HS-27A (cell line): ENCODE measurements at regions not wholly inside any gene's neighbourhood (a gene's known extent, or its start where the extent isn't known, plus 50 kb on each side); places are given as distances from the start of the nearest gene placed in this dataset.

ENCODE experiments used
- DNase-seq: peaks from one replicate; pipeline ENCODE4 v3.0.0-alpha.2; 2012; ENCODE audit warnings: low read depth, missing footprints

DNA sequence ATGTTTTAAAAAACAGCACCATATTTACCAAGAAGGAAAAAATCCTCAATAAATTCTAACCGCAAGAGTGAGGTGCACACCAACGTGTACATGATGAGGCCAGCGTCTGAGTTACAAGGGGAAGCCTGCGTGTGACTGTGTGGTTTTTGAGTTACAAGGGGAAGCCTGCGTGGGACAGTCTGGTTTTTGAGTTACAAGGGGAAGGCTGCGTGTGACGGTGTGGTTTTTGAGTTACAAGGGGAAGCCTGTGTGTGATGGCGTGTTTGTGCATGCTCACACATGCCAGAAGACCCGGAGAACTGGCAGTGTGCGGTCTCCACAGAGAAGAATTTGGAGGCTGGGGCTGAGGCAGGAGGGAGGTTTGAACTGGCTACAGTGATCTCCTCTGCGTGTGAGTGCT lies 1376.4 kb downstream of the TBC1D22A start:
- DNase-seq = no peak

DNA sequence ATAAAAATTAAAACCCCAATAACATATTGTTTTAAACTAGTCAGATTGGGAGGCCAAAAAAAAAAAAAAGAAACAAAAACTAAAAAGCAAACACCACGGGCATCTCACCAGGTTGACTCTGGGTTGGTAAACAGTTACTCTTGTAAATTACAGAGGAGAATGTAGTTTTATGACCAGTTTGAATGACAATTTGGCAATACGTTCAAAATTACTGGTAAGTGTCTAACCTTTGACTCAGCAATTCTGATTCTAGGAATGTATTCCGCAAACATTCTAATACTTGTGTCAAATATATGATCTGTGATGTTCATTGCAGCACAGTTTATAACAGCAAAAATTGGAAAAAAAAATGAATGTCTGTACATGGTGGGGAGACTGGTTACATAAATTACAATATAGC lies 1376.0 kb downstream of the TBC1D22A start:
- DNase-seq = no peak

DNA sequence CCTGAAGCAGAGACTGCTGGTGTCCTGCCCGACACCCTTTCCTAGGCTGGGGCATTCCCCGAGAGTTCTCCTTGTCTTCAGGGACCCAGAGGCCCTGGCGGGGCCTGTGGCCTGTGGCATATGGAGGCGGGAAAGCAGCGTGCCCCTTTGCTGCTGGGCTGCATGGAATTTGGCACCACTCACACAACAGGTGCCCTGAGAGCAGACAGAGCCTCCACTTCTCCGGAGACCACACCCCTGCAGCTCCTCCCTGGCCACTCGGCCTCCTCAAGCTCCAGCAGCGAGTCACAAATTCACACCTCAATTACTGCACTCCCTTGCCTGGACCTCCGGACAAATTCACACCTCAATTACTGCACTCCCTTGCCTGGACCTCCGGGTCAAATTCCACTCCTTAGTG lies 1375.2 kb downstream of the TBC1D22A start:
- DNase-seq = no peak

DNA sequence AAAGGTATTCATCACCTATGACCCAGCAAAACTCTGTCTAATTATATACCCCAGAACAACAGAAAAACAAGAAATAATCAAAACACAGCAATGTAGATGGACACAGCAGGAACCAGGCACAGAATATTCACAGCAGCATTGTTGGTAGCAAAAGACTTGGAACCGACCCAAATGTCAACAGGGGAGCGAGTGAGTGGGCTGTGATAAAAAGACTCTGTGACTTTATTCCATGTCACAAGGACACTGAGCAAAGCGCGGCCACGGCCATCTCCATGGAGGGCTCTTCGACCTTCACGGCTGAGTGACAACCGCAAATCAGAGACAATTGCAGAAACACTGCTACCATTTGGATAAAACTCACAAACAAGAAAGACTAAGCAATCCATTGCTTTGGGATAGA lies 1373.1 kb downstream of the TBC1D22A start:
- no peak for DNase-seq

DNA sequence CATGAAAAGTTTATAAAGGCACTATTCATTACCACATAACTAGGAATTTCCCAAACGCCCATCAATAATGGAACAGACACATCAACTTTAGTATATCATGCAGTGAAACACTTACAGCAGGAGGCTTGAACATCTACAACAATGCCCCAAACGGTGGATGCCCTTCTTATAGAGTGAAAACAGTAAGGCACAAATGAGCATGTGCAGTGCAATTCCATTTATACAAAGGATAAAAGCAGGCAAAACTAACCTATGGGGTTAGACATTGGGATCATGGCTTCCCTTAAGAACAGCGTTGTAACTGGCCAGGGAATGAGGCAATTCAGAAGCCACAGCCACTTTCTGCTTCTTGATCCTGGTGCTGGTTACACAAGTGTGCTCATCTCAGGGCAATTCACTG lies 1363.0 kb downstream of the TBC1D22A start:
- DNase-seq = no peak

DNA sequence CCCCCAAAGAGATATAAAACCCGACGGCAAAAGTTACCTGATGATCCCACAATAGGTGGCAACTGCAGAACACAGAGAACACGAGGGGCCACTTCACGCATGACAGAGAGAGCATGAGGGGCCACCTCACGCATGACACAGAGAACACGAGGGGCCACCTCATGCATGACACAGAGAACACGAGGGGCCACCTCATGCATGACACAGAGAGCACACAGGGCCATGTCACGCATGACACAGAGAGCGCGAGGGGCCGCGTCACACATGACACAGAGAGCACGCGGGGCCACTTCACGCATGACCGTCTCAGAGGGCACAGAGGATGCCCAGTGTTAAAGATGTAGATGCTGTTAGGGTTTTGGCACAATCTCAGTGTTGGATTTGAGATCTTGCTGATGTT lies 1359.5 kb downstream of the TBC1D22A start:
- DNase-seq = no peak

DNA sequence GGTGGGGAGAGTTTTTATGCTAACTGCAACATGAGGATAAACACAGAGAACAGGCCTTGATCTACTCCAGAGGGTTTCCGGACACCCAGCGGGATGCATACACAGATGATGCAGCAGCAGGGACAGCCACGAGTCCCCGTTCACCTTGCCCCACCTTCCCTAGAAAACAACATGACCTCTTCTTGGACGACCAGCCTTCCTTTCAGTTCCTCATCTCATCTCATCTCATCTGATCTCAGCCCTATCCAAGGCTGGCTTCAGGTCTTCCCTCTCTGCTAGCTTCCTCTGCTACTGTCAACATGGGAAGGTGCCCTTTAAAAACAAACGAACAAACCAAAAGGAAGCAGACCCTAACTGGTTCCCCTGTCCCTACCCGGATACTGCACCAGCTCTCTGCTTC lies 1356.2 kb downstream of the TBC1D22A start:
- no peak for DNase-seq

DNA sequence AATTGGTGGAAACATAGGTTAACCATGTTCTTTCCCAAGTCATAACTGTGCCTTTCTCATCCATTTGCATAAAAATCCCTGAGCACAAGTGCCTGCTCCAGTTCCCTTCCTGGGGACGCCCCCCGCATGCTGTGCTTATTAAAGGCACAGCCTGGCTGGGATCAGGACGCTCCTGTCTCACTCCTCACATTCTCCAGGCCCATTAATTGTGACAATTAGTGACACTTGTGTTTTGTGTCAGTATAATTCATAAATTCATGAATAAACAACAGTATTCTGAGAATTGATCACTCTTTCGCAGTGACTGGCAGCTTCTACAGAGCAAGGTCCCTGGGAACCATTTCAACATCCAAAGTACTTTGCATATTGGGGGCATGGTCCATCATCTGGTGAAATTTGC lies 1354.4 kb downstream of the TBC1D22A start:
- no peak for DNase-seq

DNA sequence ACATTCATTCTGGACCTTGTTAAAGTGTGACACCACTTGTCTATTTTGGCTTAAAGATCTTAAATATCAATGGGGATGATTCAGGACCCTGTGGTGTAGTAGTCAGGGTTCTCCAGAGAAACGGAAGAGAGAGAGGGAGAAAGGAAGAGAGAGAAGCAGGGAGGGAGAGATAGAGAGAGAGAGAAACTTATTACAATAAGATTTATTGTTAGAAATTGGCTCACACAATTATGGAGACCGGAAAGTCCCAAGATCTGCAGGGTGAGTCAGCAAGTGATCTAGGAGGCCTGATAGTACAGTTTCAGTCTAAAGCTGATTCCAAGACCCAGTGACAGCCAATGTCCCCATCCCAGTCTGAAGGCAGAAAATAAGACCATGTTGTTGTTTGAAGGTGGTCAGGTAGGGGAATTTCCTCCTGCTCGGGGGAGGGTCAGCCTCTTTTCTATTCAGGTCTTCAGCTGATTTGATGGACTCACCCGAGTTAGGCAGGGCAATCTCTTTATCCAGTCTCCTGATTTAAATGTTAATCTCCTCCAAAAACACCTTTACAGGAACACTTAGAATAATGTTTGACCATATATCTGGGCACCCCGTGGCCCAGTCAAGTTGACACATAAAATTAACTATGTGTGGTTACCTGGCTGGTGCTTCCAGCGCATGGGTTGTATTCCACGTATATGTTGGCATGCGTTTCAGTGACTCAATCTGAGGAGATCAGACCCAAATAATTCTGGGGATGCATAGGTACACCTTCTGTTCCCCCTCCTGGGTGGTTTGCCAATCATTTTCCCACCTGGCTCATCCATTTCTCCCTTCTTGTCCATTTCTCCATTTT lies 1350.5 kb downstream of the TBC1D22A start:
- no peak for DNase-seq

DNA sequence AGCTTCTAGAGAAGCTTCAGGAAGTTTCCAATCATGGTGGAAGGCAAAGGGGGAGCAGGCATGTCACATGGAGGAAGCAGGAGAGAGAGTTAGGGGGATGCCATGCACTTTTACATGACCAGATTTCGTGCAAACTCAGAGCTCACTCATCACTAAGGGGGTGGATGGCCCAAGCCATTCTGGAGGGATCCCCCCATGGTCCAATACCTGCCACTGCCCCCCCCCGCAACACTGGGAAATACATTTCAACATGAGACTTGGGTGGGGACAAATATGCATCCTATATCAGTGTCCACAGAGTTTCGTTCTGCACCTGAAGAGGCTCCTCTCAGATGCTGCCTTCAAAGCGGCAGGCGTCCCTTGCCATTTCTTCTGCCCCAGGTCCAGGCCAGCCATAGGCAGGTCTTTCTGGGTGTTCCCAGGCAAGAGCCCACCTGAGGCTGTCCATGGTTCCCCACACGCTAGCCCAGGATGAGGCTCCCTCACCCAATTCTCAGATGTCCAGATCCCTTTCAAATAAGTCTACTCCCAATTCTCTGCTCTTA lies 1344.3 kb downstream of the TBC1D22A start:
- no peak for DNase-seq

DNA sequence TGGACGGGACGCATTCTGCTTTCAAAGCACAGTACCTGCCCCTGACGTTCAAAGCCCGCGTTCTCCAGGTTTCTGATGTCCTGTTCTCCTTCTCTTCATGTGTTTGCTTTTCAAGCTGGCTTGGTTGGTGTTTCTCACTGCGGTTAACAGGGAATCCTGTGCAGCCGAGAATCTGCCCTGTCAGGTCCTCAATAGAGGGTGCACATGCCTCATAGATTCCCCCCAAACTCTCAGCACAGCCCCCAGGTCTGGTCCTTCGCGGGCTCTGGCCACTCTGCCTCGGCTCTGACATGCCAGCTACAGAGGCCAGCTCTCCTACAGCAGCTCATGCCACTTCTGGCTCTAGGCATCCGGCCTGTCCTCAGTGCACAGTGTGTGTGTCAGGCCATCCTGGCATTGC lies 1343.8 kb downstream of the TBC1D22A start:
- no peak for DNase-seq

DNA sequence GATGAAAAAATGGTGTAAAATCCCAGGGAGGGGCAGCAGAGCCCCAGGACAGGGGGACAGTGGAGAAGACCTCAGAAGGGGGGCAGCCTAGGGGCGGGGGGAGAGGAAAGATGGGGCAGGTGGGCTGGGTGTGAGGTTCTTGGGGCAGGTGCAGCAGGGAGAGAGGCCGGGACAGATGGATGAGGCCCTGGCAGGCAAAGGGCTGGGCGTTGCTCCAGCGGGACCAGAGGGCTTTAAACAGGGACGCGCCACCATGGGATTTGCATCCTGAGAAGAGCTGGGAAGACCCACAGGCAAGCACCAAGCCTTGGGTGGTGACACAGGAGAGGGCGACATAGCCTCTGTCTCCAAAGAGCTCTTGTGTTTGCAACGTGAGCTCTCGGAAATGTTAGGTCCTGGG lies 1342.8 kb downstream of the TBC1D22A start:
- DNase-seq = no peak

DNA sequence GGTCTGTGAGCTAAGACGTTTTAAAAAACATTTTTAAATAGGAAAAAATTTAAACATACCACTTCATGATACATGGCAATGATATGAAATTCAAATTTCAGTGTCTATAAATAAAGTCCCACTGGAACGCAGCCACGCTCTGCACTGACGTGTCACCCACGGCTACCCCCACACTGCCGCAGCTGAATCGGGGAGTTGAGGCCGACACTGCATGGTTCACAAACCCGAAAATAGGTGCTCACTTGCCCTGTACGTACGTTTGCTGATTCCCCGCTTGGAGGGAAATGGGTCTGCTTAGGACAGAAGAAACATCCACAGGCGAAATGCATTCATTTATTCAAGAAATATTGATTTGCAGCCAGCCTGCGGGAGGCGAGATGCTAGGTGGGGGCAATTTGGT lies 1342.3 kb downstream of the TBC1D22A start:
- DNase-seq = no peak

DNA sequence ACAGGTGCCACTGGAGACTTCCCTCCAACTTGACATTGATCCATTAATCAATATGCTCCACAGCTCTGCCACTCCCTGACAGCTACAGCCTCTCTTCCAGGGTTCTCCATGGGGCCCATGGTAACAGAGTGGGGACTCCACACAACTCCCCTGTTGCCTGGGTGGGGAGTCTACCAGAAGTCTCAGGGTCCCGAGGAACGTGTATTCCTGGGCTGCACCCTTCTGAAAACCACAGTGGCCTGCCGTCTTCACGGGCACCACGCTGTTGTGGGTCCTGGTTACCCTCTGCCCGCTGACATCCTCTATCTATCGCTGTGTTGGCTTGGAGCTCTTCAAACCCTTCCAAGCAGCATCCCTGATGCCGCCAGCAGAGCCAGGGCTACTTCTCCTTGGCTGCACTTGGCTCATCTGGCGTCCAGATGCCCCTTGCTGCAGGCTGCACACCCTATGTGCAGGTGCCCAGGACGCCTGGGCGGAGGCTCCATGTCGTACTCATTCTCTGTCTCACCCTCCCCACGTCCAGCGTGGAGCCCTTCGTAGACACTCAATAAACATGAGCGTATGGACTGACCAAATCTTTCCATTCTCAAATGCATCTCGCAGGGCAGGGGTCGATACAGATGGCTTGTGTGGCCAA lies 1341.8 kb downstream of the TBC1D22A start:
- no peak for DNase-seq

DNA sequence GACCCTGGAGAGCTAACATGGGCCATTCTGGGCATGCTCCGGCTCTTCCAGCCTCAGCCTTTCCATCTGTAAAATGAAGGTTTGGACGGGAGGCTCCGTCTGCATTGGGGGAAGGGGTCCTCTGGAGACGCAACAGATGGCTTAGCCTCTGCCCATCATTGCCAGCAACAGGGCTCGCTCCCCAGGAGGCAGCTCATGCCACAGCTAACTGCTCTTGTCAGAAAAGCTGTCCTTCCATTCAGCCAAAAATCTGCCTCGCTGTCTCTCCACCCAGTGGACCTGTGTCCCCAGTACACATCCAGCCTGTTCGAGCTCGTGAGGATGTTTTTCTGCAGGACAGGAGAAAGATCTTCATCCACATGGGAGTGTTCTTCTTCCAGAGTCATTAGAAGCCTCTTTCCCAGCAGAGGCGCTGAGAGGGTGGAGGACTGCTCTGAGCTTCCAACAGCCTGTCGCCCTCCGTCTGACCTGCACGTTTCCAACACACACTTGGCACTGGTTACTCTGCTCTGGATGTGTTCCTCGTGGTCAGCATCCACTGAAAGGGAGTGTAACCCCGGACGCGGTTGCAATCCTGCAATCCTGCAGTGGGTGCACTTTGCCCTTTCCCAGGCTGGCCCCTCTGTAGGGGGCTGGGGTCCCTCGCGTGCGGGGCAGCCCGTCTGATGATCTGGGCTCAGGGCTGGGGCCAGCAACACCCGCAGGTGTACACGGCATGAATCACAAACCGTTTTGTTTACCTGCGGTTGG lies 1340.9 kb downstream of the TBC1D22A start:
- no peak for DNase-seq

DNA sequence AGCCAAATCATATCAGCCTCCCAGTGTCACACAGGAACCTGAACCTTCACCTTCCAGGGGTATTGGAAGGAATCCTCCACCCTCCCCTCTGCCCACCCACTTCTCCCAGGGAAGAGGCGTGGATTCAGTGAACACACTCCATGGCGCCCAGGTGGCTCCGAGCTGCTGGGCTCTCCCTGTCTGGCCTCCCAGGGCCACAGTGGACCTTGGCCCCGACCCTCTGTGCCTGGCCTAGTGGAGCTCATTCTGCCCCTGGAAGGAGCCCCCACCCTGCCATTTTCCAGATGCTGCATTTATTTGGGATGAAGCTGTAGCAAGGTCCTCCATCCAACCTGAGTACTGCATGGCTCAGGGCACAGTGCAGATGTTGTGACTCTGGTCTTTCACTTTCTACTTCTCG lies 1340.1 kb downstream of the TBC1D22A start:
- no peak for DNase-seq

DNA sequence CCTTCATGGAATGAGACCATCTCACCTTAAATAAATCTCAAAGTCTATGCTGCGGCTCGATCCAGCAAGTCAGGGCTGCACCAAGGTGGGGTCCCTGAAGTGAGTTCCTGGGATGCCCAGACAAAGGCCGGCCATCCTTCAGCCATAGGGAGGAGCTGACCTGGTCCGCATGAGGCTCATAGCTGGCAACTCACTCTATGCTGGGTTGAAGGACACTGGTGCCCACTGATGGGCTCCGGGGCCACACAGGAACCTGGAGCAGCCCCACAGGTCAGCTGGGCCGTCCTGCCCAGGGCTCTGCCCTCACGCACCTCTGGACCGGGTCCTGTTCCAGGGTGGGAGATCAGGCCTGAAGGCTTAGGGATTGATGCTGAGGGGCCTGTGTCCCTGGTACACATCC lies 1339.3 kb downstream of the TBC1D22A start:
- DNase-seq = no peak

DNA sequence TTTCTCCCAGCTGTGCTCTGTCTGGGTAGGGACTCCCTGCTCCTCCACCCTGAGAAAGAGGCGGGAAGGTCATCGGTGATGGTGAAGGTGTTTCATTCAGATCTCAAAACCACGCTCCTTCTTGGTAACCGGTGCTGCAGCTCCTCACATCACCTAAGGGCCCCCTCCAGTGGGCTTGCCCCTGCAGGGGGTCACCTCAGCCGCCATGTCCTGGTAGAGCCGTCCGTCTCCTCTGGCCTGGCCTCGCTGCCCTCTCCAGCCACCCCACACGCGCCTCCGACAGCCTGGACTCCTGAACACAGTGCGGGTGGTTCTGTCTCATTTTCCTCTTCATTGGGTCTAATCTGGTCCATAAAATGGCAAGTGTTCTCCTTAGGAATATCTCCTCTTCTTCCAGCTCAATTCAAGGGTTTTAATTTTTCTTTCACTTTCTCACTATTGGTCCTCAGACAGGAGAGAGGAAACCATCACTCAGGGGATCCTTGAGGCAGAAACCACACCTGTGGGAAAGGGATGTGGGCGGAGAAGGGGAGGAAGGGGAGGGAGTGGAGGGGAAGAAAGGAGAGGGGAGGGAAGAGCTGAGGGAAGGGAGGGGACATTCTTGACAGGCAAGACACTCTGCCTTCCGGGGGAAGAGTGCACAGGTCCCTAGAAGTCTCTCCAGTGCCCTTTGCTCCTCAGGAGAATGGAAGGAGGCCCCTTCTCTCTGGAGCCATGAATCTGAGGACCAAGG lies 1338.4 kb downstream of the TBC1D22A start:
- no peak for DNase-seq

DNA sequence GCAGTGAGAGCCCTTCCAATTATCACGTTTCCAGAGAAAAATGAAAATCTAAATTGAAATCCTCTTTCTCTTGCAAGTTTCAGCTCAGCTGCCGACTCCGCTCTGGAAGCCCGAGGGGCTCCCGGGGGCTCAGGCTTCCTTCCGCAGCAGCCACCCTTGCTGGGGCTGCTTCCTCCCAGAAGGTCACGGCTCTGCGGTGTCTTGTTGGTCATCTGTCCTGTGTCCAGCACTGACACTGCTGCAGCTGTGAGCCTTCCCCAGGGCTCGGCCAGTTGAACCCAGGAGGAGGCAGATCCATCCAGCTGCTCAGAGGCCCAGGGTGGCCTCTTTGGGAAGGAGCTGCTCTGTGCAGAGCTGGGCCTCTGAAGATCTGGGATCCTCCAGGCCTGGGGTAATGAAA lies 1337.2 kb downstream of the TBC1D22A start:
- DNase-seq = no peak

DNA sequence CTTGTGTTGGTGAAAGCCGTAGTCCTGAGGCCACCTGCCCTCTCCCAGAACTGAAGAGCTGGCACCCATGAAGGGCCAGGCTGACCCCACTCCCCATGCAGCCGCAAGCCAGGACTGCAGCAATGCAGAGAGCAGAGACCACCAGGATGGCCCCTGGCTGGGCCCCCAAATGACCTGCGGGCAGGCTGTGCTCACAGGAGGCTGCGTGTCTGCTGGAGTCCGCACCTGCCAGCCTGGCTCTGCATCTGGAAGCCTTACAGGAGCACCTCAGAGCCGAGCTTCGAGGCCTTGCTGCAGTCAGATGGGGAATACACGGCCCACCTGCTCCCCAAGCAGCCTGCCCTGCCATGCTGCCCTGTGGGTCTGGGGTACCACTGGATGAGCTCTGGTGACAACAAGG lies 1336.8 kb downstream of the TBC1D22A start:
- DNase-seq = no peak

DNA sequence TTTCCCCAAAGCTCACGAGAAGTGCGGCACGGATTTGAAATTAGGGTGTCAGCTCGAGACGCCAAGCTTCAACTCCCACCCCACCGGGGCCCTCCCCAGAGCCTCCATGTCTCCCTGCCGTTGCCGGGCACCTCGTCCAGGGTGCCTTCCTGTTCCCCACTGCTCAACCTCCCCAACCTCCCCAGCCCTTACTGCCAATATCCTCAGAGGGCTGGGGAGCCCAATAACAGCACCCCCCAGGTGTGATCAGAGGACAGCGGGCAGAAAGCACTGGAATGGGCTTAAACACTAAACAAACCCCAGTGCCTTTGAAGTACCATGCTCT lies 1336.4 kb downstream of the TBC1D22A start:
- no peak for DNase-seq

DNA sequence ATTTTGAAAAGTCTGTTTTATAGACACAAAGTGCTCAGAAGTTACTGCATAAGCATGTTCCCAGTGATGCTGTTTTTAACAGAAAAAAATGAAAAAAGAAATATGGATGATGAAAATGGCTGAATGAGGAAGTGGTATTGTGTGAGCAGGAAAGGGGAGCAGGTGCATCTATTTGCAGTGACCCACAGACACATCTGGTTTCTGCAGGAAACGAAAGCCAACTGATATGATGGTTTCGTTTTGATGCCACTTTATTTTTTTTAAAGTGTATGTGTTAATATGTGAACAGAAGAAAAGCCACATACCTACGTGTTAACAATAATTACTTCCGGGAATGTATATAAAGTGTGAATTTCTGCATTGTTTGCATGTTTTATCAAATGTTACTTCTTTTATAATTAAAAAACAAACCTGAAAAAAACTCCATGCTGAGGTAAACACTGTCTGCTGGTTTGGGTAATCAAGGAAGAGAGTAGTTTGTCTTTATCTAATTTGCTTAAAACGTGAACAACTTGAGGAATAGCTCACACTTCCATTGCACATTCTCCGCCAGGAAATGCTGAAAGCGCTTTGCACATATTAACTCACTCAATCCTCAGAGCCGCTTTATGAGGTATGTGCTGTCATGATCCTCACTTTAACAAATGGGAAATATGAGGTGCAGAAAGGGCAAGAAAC lies 1335.9 kb downstream of the TBC1D22A start:
- no peak for DNase-seq
